Panc1 (cell line): ENCODE measurements at regions not wholly inside any gene's neighbourhood (a gene's known extent, or its start where the extent isn't known, plus 50 kb on each side); places are given as distances from the start of the nearest gene placed in this dataset.

Experiments used
- ATAC-seq: fragments of 200-7000 bp; cut with Tn5 transposase; 2 replicates; pipeline ENCODE4 v1.9.1; 2020; ENCODE audit warnings: mild to moderate bottlenecking, moderate library complexity
- BruUV-seq: library from RNA; stranded (reverse); fragments of 400-500 nt; replicated peaks from 2 replicates; lab custom pipeline; 2021; lab: Mats Ljungman, UMichigan
- CTCF ChIA-PET: fragments of 300-600 bp; sonication (Branson Sonifier 250); formaldehyde crosslinking; loops from one replicate; lab custom pipeline; 2022; ENCODE audit warnings: antibody characterized with exemption; lab: Charles Lee
- POLR2A ChIA-PET: fragments of 300-600 bp; sonication (Branson Sonifier 250); formaldehyde crosslinking; loops from one replicate; lab custom pipeline; 2022; ENCODE audit warnings: antibody characterized with exemption; lab: Charles Lee
- DNase-seq: peaks from one replicate; pipeline ENCODE4 v3.0.0-alpha.2; 2010; ENCODE audit warnings: low read depth, low spot score
- H3K27ac ChIP-seq: 2 replicates; pipeline ENCODE4 v1.5.1; 2011; ENCODE audit warnings: mild to moderate bottlenecking, low read length, inconsistent platforms
- H3K27me3 ChIP-seq: fragments of 200-500 bp; sonication (Bioruptor generic); 2 replicates; pipeline ENCODE4 v1.6.0; 2014; ENCODE audit warnings: low read length, inconsistent platforms; ENCODE audit not compliant: control insufficient read depth, insufficient read depth
- H3K36me3 ChIP-seq: fragments of 200-500 bp; sonication (Bioruptor generic); 2 replicates; pipeline ENCODE4 v1.5.1; 2014; ENCODE audit warnings: inconsistent platforms, mild to moderate bottlenecking, low read length, moderate library complexity; ENCODE audit not compliant: control insufficient read depth, insufficient read depth
- H3K4me1 ChIP-seq: 2 replicates; pipeline ENCODE4 v1.5.1; 2011; ENCODE audit warnings: inconsistent platforms, mild to moderate bottlenecking, low read length, moderate library complexity; ENCODE audit not compliant: control insufficient read depth, insufficient read depth
- H3K4me3 ChIP-seq, 2 experiments: 2 replicates each; pipeline ENCODE4 v1.5.1; 2011 to 2012; ENCODE audit warnings: low read depth in 2 of 2, low read length in 2 of 2, mild to moderate bottlenecking in 2 of 2, inconsistent platforms in 1 of 2, moderate library complexity in 1 of 2
- H3K9me3 ChIP-seq: fragments of 200-500 bp; sonication (Bioruptor generic); 2 replicates; pipeline ENCODE4 v1.5.1; 2014; ENCODE audit warnings: low read depth, mild to moderate bottlenecking, inconsistent platforms, low read length, moderate library complexity; ENCODE audit not compliant: control insufficient read depth, insufficient read depth
- POLR2AphosphoS5 ChIP-seq: IDR thresholded peaks from 2 replicates; pipeline ENCODE4 v1.6.1; 2012; ENCODE audit warnings: mild to moderate bottlenecking, low read depth, low read length, moderate library complexity
- SIN3A ChIP-seq: IDR thresholded peaks from 2 replicates; pipeline ENCODE4 v1.6.1; 2012; ENCODE audit warnings: low read depth, mild to moderate bottlenecking, low read length, moderate library complexity, borderline replicate concordance; ENCODE audit not compliant: insufficient read depth
- TCF7L2 ChIP-seq: IDR thresholded peaks from 2 replicates; pipeline ENCODE4 v1.6.1; 2011; ENCODE audit warnings: mild to moderate bottlenecking, low read depth, low read length, inconsistent platforms
- in situ Hi-C: cut with HindIII; loops from 2 replicates; pipeline ENCODE4 v1.10.0; 2016; ENCODE audit warnings: low sequenced_read_pairs, low pct_unique_long_range_greater_than_20kb
- intact Hi-C: fragments of 100-400 bp; cut with micrococcal nuclease; formaldehyde crosslinking; loops from one replicate; pipeline ENCODE4 v1.10.0; 2022; ENCODE audit not compliant: unreplicated experiment
- TF ChIP-seq, protein P1 (sequence below), 2 experiments: IDR thresholded peaks; 2 replicates each; pipeline ENCODE4 v1.6.1; 2011 to 2012; ENCODE audit warnings: low read depth in 2 of 2, control low read depth in 1 of 2, low read length in 1 of 2, mild to moderate bottlenecking in 1 of 2, moderate library complexity in 1 of 2; ENCODE audit not compliant: insufficient read depth in 1 of 2
- TF ChIP-seq, protein P2 (sequence below): fragments of 450-650 bp; IDR thresholded peaks from 2 replicates; pipeline ENCODE4 v1.5.1; 2017; ENCODE audit warnings: mild to moderate bottlenecking

DNA sequence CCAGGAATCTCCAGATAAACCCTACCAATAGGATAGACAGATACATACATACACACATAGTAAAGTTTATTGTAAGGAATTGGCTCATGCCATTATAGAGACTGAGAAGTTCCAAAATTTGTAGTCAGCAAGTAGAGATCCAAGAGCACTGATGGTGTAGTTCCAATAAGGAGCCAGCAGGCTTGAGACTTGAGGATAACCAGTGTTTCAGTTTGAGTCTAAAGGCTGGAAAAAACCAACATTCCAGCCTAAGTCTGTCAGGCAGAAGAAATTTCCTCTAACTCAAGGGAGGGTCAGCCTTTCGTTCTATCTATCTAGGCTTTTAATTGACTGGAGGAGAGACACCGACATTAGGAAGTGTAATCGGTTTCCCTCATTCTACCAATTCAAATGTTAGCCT is 110.2 kb upstream of the TSHZ3 start:
- POLR2A ChIA-PET, result no interaction called here
- no peak overlapping the region for H3K27ac ChIP-seq
- no TSS peak for BruUV-seq
- no peaks in the 10 kb centered on the region for H3K4me1 ChIP-seq
- in situ Hi-C loops, result no loop called here
- ATAC-seq, result no peak
- no peaks in the 10 kb centered on the region for H3K36me3 ChIP-seq
- 0 out of 2 replicates have a peak, but pooled peaks cover 2% of the 10 kb centered on the region for H3K9me3 ChIP-seq
- intact Hi-C loops, result no loop called here
- H3K4me3 ChIP-seq, result no peak overlapping the region
- TF ChIP-seq SIN3A, result no peak
- TF ChIP-seq, protein P1, sequence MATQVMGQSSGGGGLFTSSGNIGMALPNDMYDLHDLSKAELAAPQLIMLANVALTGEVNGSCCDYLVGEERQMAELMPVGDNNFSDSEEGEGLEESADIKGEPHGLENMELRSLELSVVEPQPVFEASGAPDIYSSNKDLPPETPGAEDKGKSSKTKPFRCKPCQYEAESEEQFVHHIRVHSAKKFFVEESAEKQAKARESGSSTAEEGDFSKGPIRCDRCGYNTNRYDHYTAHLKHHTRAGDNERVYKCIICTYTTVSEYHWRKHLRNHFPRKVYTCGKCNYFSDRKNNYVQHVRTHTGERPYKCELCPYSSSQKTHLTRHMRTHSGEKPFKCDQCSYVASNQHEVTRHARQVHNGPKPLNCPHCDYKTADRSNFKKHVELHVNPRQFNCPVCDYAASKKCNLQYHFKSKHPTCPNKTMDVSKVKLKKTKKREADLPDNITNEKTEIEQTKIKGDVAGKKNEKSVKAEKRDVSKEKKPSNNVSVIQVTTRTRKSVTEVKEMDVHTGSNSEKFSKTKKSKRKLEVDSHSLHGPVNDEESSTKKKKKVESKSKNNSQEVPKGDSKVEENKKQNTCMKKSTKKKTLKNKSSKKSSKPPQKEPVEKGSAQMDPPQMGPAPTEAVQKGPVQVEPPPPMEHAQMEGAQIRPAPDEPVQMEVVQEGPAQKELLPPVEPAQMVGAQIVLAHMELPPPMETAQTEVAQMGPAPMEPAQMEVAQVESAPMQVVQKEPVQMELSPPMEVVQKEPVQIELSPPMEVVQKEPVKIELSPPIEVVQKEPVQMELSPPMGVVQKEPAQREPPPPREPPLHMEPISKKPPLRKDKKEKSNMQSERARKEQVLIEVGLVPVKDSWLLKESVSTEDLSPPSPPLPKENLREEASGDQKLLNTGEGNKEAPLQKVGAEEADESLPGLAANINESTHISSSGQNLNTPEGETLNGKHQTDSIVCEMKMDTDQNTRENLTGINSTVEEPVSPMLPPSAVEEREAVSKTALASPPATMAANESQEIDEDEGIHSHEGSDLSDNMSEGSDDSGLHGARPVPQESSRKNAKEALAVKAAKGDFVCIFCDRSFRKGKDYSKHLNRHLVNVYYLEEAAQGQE (IDR thresholded peaks at IDR 0.05; ENCODE audit: insufficient read depth in 1 of 2, low read depth in 2 of 2, low read length in 1 of 2), result no peak
- TF ChIP-seq, protein P2, sequence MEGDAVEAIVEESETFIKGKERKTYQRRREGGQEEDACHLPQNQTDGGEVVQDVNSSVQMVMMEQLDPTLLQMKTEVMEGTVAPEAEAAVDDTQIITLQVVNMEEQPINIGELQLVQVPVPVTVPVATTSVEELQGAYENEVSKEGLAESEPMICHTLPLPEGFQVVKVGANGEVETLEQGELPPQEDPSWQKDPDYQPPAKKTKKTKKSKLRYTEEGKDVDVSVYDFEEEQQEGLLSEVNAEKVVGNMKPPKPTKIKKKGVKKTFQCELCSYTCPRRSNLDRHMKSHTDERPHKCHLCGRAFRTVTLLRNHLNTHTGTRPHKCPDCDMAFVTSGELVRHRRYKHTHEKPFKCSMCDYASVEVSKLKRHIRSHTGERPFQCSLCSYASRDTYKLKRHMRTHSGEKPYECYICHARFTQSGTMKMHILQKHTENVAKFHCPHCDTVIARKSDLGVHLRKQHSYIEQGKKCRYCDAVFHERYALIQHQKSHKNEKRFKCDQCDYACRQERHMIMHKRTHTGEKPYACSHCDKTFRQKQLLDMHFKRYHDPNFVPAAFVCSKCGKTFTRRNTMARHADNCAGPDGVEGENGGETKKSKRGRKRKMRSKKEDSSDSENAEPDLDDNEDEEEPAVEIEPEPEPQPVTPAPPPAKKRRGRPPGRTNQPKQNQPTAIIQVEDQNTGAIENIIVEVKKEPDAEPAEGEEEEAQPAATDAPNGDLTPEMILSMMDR, result peak; percentile 9; the same call in 1 of the 2 replicates
- no peak for TF ChIP-seq POLR2AphosphoS5
- TF ChIP-seq TCF7L2, result no peak
- 0 out of 2 replicates have a peak, but pooled peaks cover 3% of the 10 kb centered on the region for H3K27me3 ChIP-seq
- DNase-seq, result no peak
- CTCF ChIA-PET, result no interaction called here

DNA sequence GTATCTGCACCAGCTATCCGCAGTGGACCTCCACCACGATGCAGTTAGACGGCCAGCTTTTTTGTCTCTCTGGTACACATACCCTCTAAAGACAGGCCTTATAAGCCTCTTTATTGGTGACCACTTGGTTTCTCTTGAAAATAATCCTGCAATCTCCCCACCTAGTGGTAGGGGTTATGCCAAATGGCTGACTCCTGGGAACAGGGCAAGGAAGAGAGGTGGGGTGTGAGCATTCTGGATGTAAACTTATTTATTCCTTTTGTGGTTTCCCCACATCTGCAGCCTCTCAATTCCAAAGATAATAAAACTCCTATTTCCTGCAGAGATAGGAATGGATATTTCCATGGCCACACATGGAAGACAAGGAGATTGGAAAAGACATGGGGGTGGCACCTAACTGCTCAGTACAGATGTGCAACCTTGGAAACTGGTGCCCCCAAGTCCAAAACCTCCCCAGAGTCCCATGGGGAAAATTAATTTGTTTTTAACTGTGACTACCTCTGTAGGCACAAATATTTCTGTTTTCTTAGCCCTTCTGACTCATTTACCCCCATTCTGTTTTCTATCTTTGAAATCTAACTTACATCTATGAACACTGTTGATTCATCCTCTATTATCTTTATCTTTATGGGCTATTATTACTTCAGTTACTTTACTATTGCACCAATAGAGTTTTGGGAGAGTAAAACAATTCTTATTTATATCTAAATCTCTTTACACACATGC is 112.7 kb upstream of the TSHZ3 start:
- in situ Hi-C loops (no loop called here), intact Hi-C loops (no loop called here)
- ATAC-seq, result 0 out of 2 replicates have a peak, but pooled peaks have one; percentile 45
- no peak overlapping the region for H3K27ac ChIP-seq
- H3K27me3 ChIP-seq, result 0 out of 2 replicates have a peak, but pooled peaks cover 3% of the 10 kb centered on the region
- ChIA-PET CTCF (no interaction called here), POLR2A (no interaction called here)
- no peak for TF ChIP-seq TCF7L2
- TF ChIP-seq, protein P2, result peak; percentile 35
- no peaks in the 10 kb centered on the region for H3K36me3 ChIP-seq
- 0 out of 2 replicates have a peak, but pooled peaks cover 2% of the 10 kb centered on the region for H3K9me3 ChIP-seq
- no peak for DNase-seq
- no TSS peak for BruUV-seq
- H3K4me1 ChIP-seq, result no peaks in the 10 kb centered on the region
- H3K4me3 ChIP-seq, result no peak overlapping the region
